ENCODE measurements at regions not wholly inside any gene's neighbourhood (a gene's known extent, or its start where the extent isn't known, plus 50 kb on each side); places are given as distances from the start of the nearest gene placed in this dataset.

DNA sequence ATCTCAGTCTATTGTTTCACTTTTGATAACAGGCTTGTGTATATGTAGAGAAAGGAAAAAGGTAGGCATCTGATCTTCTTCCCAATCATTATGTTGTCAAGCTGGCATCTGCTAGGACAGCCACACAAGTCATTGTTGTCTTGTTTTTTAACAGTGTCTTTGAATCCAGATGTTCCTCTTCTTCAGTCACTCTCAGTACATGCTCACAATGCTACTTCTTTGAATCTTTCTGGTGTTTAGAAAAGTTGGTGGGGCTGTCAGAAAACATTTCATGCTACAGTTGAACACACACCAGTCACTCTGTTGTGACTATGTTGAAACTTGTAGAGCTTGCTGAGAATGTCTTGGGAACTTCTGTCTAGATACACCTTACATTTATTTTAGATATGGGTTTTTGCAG lies 1231.4 kb upstream of the MIR17HG start:
- Histone ChIP-seq H3K27ac (no peak overlapping the region), H3K36me3 (no peaks in the 10 kb centered on the region), H3K9me3 (no peaks in the 10 kb centered on the region), H3K4me1 (ENCODE audit: insufficient read depth) (no peaks in the 10 kb centered on the region), H3K27me3 (peaks cover 2% of the 10 kb centered on the region), H3K4me3 (no peak overlapping the region)
- TF ChIP-seq, protein P1, sequence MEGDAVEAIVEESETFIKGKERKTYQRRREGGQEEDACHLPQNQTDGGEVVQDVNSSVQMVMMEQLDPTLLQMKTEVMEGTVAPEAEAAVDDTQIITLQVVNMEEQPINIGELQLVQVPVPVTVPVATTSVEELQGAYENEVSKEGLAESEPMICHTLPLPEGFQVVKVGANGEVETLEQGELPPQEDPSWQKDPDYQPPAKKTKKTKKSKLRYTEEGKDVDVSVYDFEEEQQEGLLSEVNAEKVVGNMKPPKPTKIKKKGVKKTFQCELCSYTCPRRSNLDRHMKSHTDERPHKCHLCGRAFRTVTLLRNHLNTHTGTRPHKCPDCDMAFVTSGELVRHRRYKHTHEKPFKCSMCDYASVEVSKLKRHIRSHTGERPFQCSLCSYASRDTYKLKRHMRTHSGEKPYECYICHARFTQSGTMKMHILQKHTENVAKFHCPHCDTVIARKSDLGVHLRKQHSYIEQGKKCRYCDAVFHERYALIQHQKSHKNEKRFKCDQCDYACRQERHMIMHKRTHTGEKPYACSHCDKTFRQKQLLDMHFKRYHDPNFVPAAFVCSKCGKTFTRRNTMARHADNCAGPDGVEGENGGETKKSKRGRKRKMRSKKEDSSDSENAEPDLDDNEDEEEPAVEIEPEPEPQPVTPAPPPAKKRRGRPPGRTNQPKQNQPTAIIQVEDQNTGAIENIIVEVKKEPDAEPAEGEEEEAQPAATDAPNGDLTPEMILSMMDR (IDR thresholded peaks at IDR 0.05) = no peak
- no peak for TF ChIP-seq EP300 (IDR thresholded peaks at IDR 0.05)
- DNase-seq = no peak
- intact Hi-C loops (cut with DNase I) = no loop called here

DNA sequence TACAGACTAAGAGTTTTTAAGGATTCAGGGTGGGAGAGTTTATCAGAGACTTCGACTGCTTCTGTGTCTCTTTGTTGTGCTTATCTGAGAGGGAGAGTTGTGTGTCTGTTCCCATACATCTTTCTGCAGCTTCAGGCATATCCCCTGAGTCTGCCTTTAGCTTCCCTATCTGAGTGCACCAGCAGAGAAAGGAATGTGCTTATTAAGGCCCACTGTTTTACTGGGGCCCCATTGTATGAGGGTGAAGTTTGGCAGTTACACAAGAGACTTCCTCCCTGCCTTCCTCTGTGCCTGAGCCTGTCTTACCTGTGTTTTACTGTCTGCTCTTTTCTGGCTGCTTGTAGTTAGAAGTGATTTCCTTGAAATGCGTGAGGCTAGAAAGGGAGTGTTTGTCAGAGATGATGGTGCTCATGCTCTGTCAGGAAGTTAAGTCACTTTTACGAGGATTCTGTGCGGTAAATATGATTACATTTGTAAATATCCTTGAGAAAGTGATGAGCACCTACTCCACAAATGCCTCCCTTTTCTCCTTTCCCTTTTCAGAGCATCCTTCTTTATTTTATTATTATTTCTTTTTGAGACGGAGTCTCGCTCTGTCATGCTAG lies 1228.9 kb upstream of the MIR17HG start:
- WGBS, 3 donors = 78 to 83% (median 79%) methylated on average over 6 of the region's 6 CpGs
- Histone ChIP-seq H3K9me3 (no peaks in the 10 kb centered on the region), H3K27me3 (no peaks in the 10 kb centered on the region), H3K4me1 (ENCODE audit: insufficient read depth) (no peaks in the 10 kb centered on the region), H3K36me3 (no peaks in the 10 kb centered on the region), H3K4me3 (no peak overlapping the region), H3K27ac (no peak overlapping the region)
- no peak for DNase-seq
- TF ChIP-seq EP300 (IDR thresholded peaks at IDR 0.05) (no peak), POLR2A (IDR thresholded peaks at IDR 0.05) (no peak)
- TF ChIP-seq, protein P1 (IDR thresholded peaks at IDR 0.05) = no peak
- intact Hi-C loops (cut with DNase I) = no loop called here

DNA sequence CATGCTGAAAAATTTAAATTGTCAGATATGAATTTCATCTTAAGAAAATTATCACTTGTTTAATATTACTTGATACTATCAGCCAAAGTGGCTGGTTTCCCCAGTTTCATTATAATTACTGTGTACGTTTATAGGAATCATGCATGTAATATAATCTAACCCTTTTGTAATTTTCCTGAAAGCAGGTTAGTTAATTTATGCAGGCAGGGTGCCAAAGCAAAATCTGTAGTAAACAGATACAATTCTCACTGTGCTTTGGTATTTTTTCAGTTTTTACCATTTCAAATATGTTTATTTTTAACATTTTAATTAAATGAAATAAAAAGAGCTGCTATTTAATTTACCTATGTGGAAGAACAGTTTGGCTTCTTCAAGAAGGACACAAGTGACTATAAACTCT lies 1227.5 kb upstream of the MIR17HG start:
- Histone ChIP-seq H3K4me1 (ENCODE audit: insufficient read depth) (no peaks in the 10 kb centered on the region), H3K9me3 (no peaks in the 10 kb centered on the region), H3K4me3 (no peak overlapping the region), H3K27me3 (no peaks in the 10 kb centered on the region), H3K36me3 (no peaks in the 10 kb centered on the region), H3K27ac (no peak overlapping the region)
- TF ChIP-seq EP300 (IDR thresholded peaks at IDR 0.05) (no peak), POLR2A (IDR thresholded peaks at IDR 0.05) (no peak)
- TF ChIP-seq, protein P1 (IDR thresholded peaks at IDR 0.05) = no peak
- DNase-seq = no peak
- 55 to 72% (median 68%) methylated on average over 1 of the region's 1 CpG for WGBS, 3 donors
- intact Hi-C loops (cut with DNase I) = no loop called here

DNA sequence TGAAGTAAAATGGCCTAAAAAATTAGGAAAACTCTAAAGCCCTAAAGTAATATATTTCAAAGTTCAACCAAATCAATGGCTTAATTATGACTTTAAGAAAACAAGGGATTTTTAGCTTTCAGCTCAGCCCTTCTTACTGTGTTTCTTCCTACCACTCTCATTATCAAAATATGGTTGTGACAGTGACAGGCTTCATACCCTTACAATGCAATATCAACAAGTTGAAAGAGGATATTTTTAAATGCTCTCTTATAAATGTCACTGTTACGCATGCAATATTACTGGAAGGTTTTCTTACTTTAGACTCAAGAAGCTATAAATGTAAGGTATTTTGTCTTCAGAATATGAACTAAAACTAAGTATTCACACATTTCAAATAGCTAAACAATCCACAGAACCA lies 1225.7 kb upstream of the MIR17HG start:
- no peaks in the 10 kb centered on the region for H3K9me3 ChIP-seq
- no peaks in the 10 kb centered on the region for H3K27me3 ChIP-seq
- no peaks in the 10 kb centered on the region for H3K4me1 ChIP-seq (ENCODE audit: insufficient read depth)
- 28 to 60% (median 29%) methylated on average over 1 of the region's 1 CpG for WGBS, 3 donors
- TF ChIP-seq EP300 (IDR thresholded peaks at IDR 0.05) = no peak
- no peak for TF ChIP-seq POLR2A (IDR thresholded peaks at IDR 0.05)
- TF ChIP-seq, protein P1 (IDR thresholded peaks at IDR 0.05) = no peak
- no peak overlapping the region for H3K27ac ChIP-seq
- no peak overlapping the region for H3K4me3 ChIP-seq
- intact Hi-C loops (cut with DNase I) = no loop called here
- DNase-seq = no peak
- H3K36me3 ChIP-seq = no peaks in the 10 kb centered on the region

Data from ovary (tissue), 7 donors.